GM12878 (cell line): ENCODE measurements at regions not wholly inside any gene's neighbourhood (a gene's known extent, or its start where the extent isn't known, plus 50 kb on each side); places are given as distances from the start of the nearest gene placed in this dataset.

ENCODE experiments used
- ATAC-seq: fragments of 200-7000 bp; cut with Tn5 transposase; 3 replicates; pipeline ENCODE4 v1.9.1; 2020; ENCODE audit warnings: mild to moderate bottlenecking, moderate library complexity
- BruUV-seq: library from RNA; stranded (reverse); fragments of 400-500 nt; replicated peaks from 2 replicates; lab custom pipeline; 2021; lab: Mats Ljungman, UMichigan
- CTCF ChIA-PET: fragments of 300-600 bp; sonication (Branson Sonifier 250); formaldehyde crosslinking; extraction: SDS; loops from one replicate; lab custom pipeline; 2021; ENCODE audit warnings: inconsistent platforms; lab: Yijun Ruan, JAX
- POLR2A ChIA-PET: fragments of 350-600 bp; formaldehyde crosslinking; extraction: SDS; loops from one replicate; lab custom pipeline; 2021; ENCODE audit warnings: inconsistent platforms; lab: Charles Lee
- RAD21 ChIA-PET: fragments of 300-600 bp; sonication (Branson Sonifier 250); formaldehyde crosslinking; loops from one replicate; lab custom pipeline; 2023; ENCODE audit warnings: antibody characterized with exemption; ENCODE audit not compliant: unreplicated experiment; lab: Charles Lee
- SMC1A ChIA-PET: fragments of 300-600 bp; sonication (Branson Sonifier 250); formaldehyde crosslinking; loops from one replicate; lab custom pipeline; 2023; ENCODE audit not compliant: unreplicated experiment, uncharacterized antibody; lab: Charles Lee
- DNase-seq: peaks from one replicate; pipeline ENCODE4 v3.0.0-alpha.2; 2011; ENCODE audit warnings: low read depth, low spot score
- FAIRE-seq: peaks from 3 replicates; lab custom pipeline; 2011; peaks lifted over from hg19 to GRCh38; lab: Jason Lieb, UNC
- H2AFZ ChIP-seq: 2 replicates; pipeline ENCODE4 v1.6.0; 2011; ENCODE audit warnings: low read depth, low read length, control low read depth; ENCODE audit not compliant: control insufficient read depth
- H3K27ac ChIP-seq: 2 replicates; pipeline ENCODE4 v1.5.1; 2011; ENCODE audit warnings: control low read depth; ENCODE audit not compliant: control insufficient read depth, insufficient read depth
- H3K27me3 ChIP-seq, 2 experiments: replicated peaks in 1 of 2; 2 replicates each; pipeline versions ENCODE4 v1.6.0 to v1.6.1; 2011; ENCODE audit warnings: low read length in 1 of 2; ENCODE audit not compliant: control insufficient read depth in 2 of 2, insufficient read depth in 2 of 2
- H3K36me3 ChIP-seq, 2 experiments: 2 replicates each; pipeline ENCODE4 v1.5.1; 2011; ENCODE audit warnings: low read length in 1 of 2; ENCODE audit not compliant: control insufficient read depth in 2 of 2, insufficient read depth in 2 of 2
- H3K4me1 ChIP-seq: 2 replicates; pipeline ENCODE4 v1.6.1; 2011; ENCODE audit warnings: mild to moderate bottlenecking, low read length, moderate library complexity, mixed read lengths; ENCODE audit not compliant: control insufficient read depth, insufficient read depth
- H3K4me2 ChIP-seq: 2 replicates; pipeline ENCODE4 v1.6.0; 2011; ENCODE audit warnings: control low read depth; ENCODE audit not compliant: control insufficient read depth, insufficient read depth
- H3K4me3 ChIP-seq: fragments of 200-600 bp; sonication (generic); 2 replicates; pipeline ENCODE4 v1.5.1; 2016
- H3K79me2 ChIP-seq: 2 replicates; pipeline ENCODE4 v1.6.0; 2011; ENCODE audit warnings: low read length; ENCODE audit not compliant: control insufficient read depth, insufficient read depth
- H3K9ac ChIP-seq: 2 replicates; pipeline ENCODE4 v1.8.0; 2011; ENCODE audit warnings: low read length, control low read depth, mixed read lengths; ENCODE audit not compliant: control insufficient read depth, insufficient read depth
- H3K9me3 ChIP-seq: replicated peaks from 3 replicates; pipeline ENCODE4 v1.5.1; 2011; ENCODE audit warnings: mild to moderate bottlenecking, low read length; ENCODE audit not compliant: control insufficient read depth, insufficient read depth
- H4K20me1 ChIP-seq: 2 replicates; pipeline ENCODE4 v1.6.0; 2011; ENCODE audit not compliant: control insufficient read depth, insufficient read depth
- CBFB ChIP-seq: IDR thresholded peaks from 2 replicates; pipeline ENCODE4 v1.6.1; 2016; ENCODE audit warnings: antibody characterized with exemption, low read depth
- CBX5 ChIP-seq: sonication (generic); IDR thresholded peaks from 2 replicates; pipeline ENCODE4 v1.6.1; 2016; ENCODE audit warnings: low read depth, moderate library complexity, mild to moderate bottlenecking, inconsistent platforms
- EGR1 ChIP-seq, 2 experiments: IDR thresholded peaks; 1 replicate in 1 of 2; 2 replicates in 1 of 2; pipeline ENCODE4 v1.6.1; 2011 to 2012; ENCODE audit warnings: low read depth in 2 of 2, low read length in 2 of 2, borderline replicate concordance in 1 of 2, mild to moderate bottlenecking in 1 of 2, moderate library complexity in 1 of 2
- FOXM1 ChIP-seq: IDR thresholded peaks from 2 replicates; pipeline ENCODE4 v1.6.1; 2012; ENCODE audit warnings: low read depth, mild to moderate bottlenecking, inconsistent platforms, low read length, moderate library complexity
- IRF5 ChIP-seq: fragments of 450-650 bp; IDR thresholded peaks from 2 replicates; pipeline ENCODE4 v1.6.1; 2017; ENCODE audit warnings: borderline replicate concordance
- PAX5 ChIP-seq: IDR thresholded peaks from 2 replicates; pipeline ENCODE4 v1.6.1; 2011; ENCODE audit warnings: low read depth, low read length, borderline replicate concordance
- PRDM15 ChIP-seq: fragments of 450-650 bp; formaldehyde crosslinking; IDR thresholded peaks from 2 replicates; pipeline ENCODE4 v1.4.0; 2020; ENCODE audit warnings: mild to moderate bottlenecking, moderate library complexity
- RELB ChIP-seq: fragments of 450-650 bp; IDR thresholded peaks from 2 replicates; pipeline ENCODE4 v1.6.1; 2017; ENCODE audit warnings: low read depth, mild to moderate bottlenecking, moderate library complexity
- SIX5 ChIP-seq: IDR thresholded peaks from 2 replicates; pipeline ENCODE4 v1.6.1; 2011; ENCODE audit warnings: mild to moderate bottlenecking, low read depth, low read length, moderate library complexity; ENCODE audit not compliant: severe bottlenecking
- WGBS: methylation state at CpG from one replicate; pipeline ENCODE4 v1.1.6; 2016; ENCODE audit warnings: low lambda C conversion rate; ENCODE audit not compliant: insufficient replicate concordance, insufficient coverage; ENCODE audit errors: missing lambda C conversion rate; 5-methylcytosine and 5-hydroxymethylcytosine counted together
- in situ Hi-C: fragments of 300-500 bp; cut with MboI; formaldehyde crosslinking; loops from 9 replicates; pipeline ENCODE4 v1.14.3; 2018; ENCODE audit warnings: mixed read lengths
- intact Hi-C: fragments of 100-400 bp; cut with micrococcal nuclease; formaldehyde crosslinking; loops from one replicate; pipeline ENCODE4 v1.14.2; 2022; ENCODE audit not compliant: unreplicated experiment
- TF ChIP-seq, protein P1 (sequence below): fragments of 450-650 bp; IDR thresholded peaks from 2 replicates; pipeline ENCODE4 v1.6.1; 2017; ENCODE audit warnings: antibody characterized with exemption, mild to moderate bottlenecking, moderate library complexity
- TF ChIP-seq, protein P2 (sequence below), 3 experiments: IDR thresholded peaks in 2 of 3; conservative IDR thresholded peaks in 1 of 3; 2 replicates each; pipeline ENCODE4 v1.5.1; 2011; ENCODE audit warnings: low read depth in 3 of 3, low read length in 3 of 3, mild to moderate bottlenecking in 3 of 3, control low read depth in 2 of 3, moderate library complexity in 2 of 3, inconsistent platforms in 1 of 3, mixed read lengths in 1 of 3; ENCODE audit not compliant: control insufficient read depth in 2 of 3, insufficient read depth in 1 of 3; ENCODE audit errors: extremely low read depth in 1 of 3

DNA sequence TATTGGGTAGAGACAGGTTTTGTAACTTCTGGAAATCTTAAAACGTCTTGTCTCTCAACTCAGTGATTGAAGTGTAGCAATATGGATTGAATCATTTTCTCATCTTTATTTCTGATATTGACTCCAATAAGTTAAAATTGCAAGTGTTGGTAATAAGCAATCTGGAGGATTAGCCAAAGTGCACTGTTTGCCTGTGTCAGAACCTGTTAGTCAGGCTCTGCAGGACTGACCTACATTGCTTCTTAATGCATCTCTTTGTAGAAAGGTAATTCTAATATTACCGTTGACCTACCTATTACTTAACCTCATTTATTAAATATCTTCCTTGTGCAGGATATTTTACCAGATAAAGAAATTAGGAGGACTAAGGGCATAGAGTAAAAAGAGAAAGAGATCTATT lies 484.0 kb upstream of the CITED2 start:
- intact Hi-C loops: no loop called here
- H3K79me2 ChIP-seq: no peaks in the 10 kb centered on the region
- no peaks in the 10 kb centered on the region for H4K20me1 ChIP-seq
- SMC1A ChIA-PET: no interaction called here
- no TSS peak for BruUV-seq
- in situ Hi-C loops: no loop called here
- no peak overlapping the region for H3K4me2 ChIP-seq
- H3K9me3 ChIP-seq: no peaks in the 10 kb centered on the region
- TF ChIP-seq, protein P1, sequence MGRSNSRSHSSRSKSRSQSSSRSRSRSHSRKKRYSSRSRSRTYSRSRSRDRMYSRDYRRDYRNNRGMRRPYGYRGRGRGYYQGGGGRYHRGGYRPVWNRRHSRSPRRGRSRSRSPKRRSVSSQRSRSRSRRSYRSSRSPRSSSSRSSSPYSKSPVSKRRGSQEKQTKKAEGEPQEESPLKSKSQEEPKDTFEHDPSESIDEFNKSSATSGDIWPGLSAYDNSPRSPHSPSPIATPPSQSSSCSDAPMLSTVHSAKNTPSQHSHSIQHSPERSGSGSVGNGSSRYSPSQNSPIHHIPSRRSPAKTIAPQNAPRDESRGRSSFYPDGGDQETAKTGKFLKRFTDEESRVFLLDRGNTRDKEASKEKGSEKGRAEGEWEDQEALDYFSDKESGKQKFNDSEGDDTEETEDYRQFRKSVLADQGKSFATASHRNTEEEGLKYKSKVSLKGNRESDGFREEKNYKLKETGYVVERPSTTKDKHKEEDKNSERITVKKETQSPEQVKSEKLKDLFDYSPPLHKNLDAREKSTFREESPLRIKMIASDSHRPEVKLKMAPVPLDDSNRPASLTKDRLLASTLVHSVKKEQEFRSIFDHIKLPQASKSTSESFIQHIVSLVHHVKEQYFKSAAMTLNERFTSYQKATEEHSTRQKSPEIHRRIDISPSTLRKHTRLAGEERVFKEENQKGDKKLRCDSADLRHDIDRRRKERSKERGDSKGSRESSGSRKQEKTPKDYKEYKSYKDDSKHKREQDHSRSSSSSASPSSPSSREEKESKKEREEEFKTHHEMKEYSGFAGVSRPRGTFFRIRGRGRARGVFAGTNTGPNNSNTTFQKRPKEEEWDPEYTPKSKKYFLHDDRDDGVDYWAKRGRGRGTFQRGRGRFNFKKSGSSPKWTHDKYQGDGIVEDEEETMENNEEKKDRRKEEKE: no peak
- TF ChIP-seq RELB (no peak), SIX5 (no peak), PAX5 (no peak), CBX5 (no peak), IRF5 (no peak), CBFB (no peak), EGR1 (IDR thresholded peaks at IDR 0.05; ENCODE audit: borderline replicate concordance in 1 of 2, low read depth in 2 of 2, low read length in 2 of 2) (no peak), PRDM15 (CRISPR knock-in tag) (no peak), FOXM1 (no peak)
- TF ChIP-seq, protein P2, sequence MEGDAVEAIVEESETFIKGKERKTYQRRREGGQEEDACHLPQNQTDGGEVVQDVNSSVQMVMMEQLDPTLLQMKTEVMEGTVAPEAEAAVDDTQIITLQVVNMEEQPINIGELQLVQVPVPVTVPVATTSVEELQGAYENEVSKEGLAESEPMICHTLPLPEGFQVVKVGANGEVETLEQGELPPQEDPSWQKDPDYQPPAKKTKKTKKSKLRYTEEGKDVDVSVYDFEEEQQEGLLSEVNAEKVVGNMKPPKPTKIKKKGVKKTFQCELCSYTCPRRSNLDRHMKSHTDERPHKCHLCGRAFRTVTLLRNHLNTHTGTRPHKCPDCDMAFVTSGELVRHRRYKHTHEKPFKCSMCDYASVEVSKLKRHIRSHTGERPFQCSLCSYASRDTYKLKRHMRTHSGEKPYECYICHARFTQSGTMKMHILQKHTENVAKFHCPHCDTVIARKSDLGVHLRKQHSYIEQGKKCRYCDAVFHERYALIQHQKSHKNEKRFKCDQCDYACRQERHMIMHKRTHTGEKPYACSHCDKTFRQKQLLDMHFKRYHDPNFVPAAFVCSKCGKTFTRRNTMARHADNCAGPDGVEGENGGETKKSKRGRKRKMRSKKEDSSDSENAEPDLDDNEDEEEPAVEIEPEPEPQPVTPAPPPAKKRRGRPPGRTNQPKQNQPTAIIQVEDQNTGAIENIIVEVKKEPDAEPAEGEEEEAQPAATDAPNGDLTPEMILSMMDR (IDR thresholded peaks at IDR 0.05 in 2 of 3, conservative IDR thresholded peaks at IDR 0.05 in 1 of 3; ENCODE audit: control insufficient read depth in 2 of 3, extremely low read depth in 1 of 3, insufficient read depth in 1 of 3, low read depth in 3 of 3, low read length in 3 of 3): no peak
- TF ChIP-seq, all 136 proteins: peak for 0
- no peak overlapping the region for H3K9ac ChIP-seq
- no peak overlapping the region for H2AFZ ChIP-seq
- H3K4me3 ChIP-seq: no peak overlapping the region
- ChIA-PET POLR2A (no interaction called here), RAD21 (no interaction called here), CTCF (no interaction called here)
- no peak for FAIRE-seq
- H3K4me1 ChIP-seq: no peaks in the 10 kb centered on the region
- no peaks in the 10 kb centered on the region for H3K36me3 ChIP-seq
- no peaks in the 10 kb centered on the region for H3K27me3 ChIP-seq
- no peak for DNase-seq
- WGBS: 50% methylated on average over 2 of the region's 2 CpGs
- ATAC-seq: no peak
- no peak overlapping the region for H3K27ac ChIP-seq
